22Rv1 (cell line): ENCODE measurements at regions not wholly inside any gene's neighbourhood (a gene's known extent, or its start where the extent isn't known, plus 50 kb on each side); places are given as distances from the start of the nearest gene placed in this dataset.
"Not testable (repeated sequence)": the region's sequence is repeated elsewhere in the genome, so short reads cannot be mapped to it uniquely, and the experiment has no call there.

Experiments used
- ZFX ChIP-seq: fragments of 450-650 bp; IDR thresholded peaks from 2 replicates; pipeline ENCODE4 v1.6.1; 2017; ENCODE audit warnings: antibody characterized with exemption, borderline replicate concordance
- TF ChIP-seq, protein P1 (sequence below): fragments of 450-650 bp; IDR thresholded peaks from 2 replicates; pipeline ENCODE4 v1.5.1; 2017; ENCODE audit warnings: mild to moderate bottlenecking

DNA sequence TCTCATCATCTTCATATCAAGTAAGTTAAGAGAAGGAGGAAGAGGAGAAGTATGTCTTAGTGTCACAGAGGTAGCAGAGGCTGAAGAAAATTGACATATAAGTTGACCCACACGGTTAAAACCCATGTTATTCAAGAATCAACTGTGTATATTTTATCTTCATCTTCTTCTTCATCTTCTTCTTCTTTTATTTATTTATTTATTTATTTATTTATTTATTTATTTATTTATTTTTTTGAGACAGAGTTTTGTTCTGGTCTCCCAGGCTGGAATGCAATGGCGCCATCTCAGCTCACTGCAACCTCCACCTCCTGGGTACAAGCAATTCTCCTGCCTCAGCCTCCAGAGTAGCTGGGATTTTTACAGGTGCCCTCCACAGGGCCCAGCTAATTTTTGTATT, 1242.3 kb upstream of the RAG2 start:
- TF ChIP-seq, protein P1, sequence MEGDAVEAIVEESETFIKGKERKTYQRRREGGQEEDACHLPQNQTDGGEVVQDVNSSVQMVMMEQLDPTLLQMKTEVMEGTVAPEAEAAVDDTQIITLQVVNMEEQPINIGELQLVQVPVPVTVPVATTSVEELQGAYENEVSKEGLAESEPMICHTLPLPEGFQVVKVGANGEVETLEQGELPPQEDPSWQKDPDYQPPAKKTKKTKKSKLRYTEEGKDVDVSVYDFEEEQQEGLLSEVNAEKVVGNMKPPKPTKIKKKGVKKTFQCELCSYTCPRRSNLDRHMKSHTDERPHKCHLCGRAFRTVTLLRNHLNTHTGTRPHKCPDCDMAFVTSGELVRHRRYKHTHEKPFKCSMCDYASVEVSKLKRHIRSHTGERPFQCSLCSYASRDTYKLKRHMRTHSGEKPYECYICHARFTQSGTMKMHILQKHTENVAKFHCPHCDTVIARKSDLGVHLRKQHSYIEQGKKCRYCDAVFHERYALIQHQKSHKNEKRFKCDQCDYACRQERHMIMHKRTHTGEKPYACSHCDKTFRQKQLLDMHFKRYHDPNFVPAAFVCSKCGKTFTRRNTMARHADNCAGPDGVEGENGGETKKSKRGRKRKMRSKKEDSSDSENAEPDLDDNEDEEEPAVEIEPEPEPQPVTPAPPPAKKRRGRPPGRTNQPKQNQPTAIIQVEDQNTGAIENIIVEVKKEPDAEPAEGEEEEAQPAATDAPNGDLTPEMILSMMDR, result not testable (repeated sequence)
- not testable (repeated sequence) for TF ChIP-seq ZFX
